ENCODE measurements at regions not wholly inside any gene's neighbourhood (a gene's known extent, or its start where the extent isn't known, plus 50 kb on each side); places are given as distances from the start of the nearest gene placed in this dataset.
A peak's percentile ranks its signal among the peaks of the same experiment; 100 is the strongest.

DNA sequence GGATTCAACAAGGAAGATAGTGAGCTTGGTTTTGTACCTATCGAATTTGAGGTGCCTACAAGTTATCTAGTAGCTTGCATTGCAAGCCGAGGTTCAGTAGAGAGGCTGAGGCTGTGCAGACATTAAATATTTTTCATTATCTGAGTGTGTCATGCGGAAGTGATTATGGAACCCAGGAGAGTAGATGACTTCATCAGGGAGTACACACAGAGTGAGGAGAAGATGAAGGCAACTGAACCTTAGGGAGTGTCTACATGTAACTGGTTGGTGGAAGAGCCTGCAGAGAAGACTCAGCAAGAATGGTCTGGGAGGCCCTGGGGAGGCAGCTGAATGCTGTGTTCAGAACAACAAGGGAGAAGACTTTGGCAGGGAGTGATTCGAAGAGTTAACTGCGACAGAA is 393.9 kb downstream of the ARHGEF28 start:
- POLR2A ChIA-PET = no interaction called here
- H3K4me3 Mint-ChIP-seq = no peak overlapping the region
- no peaks in the 10 kb centered on the region for H3K36me3 Mint-ChIP-seq
- peaks cover 9 to 48% (median 13%) of the 10 kb centered on the region in 5 donors for H3K27me3 Mint-ChIP-seq
- no peak overlapping the region for H3K27ac Mint-ChIP-seq
- no peak for ATAC-seq
- no peak for DNase-seq
- peaks cover 0 to 15% (median 0%) of the 10 kb centered on the region in 9 donors for H3K9me3 Mint-ChIP-seq
- no peaks in the 10 kb centered on the region for H3K4me1 Mint-ChIP-seq

DNA sequence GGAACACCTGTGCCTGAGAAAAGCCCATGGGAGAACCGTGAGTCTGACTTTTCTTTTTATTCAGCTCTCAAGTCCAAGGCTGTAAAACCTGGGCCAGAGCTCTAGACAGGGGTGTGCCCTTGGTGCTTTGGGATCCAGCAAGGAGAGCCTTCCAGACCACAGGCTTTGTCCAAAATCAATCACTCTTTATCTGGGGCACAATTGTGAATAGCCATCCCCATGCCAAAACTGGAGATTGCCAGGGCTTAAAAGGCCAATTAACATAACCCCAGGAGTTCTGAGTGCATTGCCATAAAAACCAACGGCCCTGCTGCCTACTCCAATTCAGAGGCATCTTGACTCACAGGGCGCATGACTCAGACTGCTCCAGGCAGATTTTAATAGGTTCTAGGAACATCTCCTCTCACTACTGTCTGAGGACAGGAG is 391.8 kb downstream of the ARHGEF28 start:
- Mint-ChIP-seq H3K4me3 (no peak overlapping the region), H3K27me3 (peaks cover 8 to 55% (median 11%) of the 10 kb centered on the region in 5 donors), H3K36me3 (no peaks in the 10 kb centered on the region), H3K9me3 (peaks cover 0 to 15% (median 0%) of the 10 kb centered on the region in 9 donors), H3K27ac (no peak overlapping the region), H3K4me1 (no peaks in the 10 kb centered on the region)
- DNase-seq (no peak), ATAC-seq (no peak)
- POLR2A ChIA-PET = no interaction called here

DNA sequence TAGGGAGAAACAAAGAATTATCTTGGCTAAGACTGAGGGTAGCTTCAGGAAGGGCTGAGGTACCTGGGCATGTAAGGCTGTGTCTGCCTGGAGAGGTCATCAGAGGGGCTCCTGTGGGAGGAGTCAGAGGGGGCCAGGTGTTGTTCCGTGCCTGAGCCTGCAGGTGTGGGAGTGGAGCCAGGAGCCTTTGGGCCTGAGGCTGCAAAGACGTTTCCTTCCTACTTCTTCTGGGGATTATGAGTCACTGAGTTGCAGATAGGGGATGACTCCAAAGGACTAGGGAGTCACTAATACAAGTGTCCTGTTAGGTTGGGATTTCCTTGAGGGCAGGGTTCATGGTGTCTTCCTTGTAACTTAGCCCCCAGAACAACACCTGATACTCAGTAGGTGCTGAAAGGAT is 391.1 kb downstream of the ARHGEF28 start:
- peak overlapping the region in 1 of 10 donors; percentile 4 for H3K27ac Mint-ChIP-seq
- no peak overlapping the region for H3K4me3 Mint-ChIP-seq
- peaks cover 0 to 15% (median 0%) of the 10 kb centered on the region in 9 donors for H3K9me3 Mint-ChIP-seq
- H3K36me3 Mint-ChIP-seq = no peaks in the 10 kb centered on the region
- POLR2A ChIA-PET = no interaction called here
- H3K4me1 Mint-ChIP-seq = no peaks in the 10 kb centered on the region
- DNase-seq = no peak
- H3K27me3 Mint-ChIP-seq = peaks cover 10 to 62% (median 10%) of the 10 kb centered on the region in 5 donors
- ATAC-seq = no peak

DNA sequence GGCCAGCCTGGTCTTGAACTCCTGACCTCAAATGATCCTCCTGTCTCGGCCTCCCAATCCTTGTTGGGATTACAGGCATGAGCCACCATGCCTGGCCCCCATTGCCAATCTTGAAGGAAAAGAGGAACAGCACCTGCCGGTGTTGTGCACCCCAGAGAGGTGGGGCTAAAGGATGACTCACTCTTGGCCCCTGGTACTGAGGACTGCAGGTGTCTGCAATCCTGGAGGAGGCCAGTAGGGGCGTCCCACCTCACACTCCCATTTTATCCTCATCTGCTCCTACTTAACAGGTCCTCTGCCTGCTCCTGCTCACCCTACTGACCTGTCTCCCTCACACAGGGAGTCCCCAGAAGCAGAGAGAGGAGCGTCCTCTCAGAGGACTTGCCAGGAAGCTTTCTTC is 390.4 kb downstream of the ARHGEF28 start:
- H3K27me3 Mint-ChIP-seq = peaks cover 10 to 70% (median 10%) of the 10 kb centered on the region in 5 donors
- no peak for DNase-seq
- no peak overlapping the region for H3K27ac Mint-ChIP-seq
- H3K4me3 Mint-ChIP-seq = no peak overlapping the region
- no peaks in the 10 kb centered on the region for H3K4me1 Mint-ChIP-seq
- POLR2A ChIA-PET = no interaction called here
- H3K36me3 Mint-ChIP-seq = no peaks in the 10 kb centered on the region
- H3K9me3 Mint-ChIP-seq = peaks cover 0 to 15% (median 0%) of the 10 kb centered on the region in 9 donors
- no peak for ATAC-seq

DNA sequence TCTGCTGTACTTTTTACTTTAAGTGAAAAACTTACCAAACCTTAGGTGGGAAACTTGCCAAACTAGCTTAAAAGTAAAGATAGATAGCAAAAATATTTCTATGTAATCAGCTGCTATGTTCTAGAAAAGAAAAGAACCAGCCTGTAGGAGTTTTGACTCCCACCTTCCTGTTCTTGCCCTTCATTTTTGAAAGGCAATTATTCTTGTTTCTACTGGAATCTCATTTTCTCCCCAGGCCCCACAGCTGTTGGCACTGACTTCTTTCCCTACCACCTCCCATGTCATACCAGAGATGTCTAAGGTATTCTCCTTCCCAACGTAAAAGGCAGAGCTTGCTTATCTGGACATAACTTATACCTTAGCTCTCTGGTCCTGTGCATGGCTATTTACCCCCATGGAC is 389.7 kb downstream of the ARHGEF28 start:
- Mint-ChIP-seq H3K27ac (no peak overlapping the region), H3K4me1 (no peaks in the 10 kb centered on the region), H3K27me3 (peaks cover 10 to 76% (median 10%) of the 10 kb centered on the region in 5 donors), H3K9me3 (peaks cover 0 to 15% (median 0%) of the 10 kb centered on the region in 9 donors), H3K4me3 (no peak overlapping the region), H3K36me3 (no peaks in the 10 kb centered on the region)
- DNase-seq (no peak), ATAC-seq (no peak)
- POLR2A ChIA-PET = no interaction called here

DNA sequence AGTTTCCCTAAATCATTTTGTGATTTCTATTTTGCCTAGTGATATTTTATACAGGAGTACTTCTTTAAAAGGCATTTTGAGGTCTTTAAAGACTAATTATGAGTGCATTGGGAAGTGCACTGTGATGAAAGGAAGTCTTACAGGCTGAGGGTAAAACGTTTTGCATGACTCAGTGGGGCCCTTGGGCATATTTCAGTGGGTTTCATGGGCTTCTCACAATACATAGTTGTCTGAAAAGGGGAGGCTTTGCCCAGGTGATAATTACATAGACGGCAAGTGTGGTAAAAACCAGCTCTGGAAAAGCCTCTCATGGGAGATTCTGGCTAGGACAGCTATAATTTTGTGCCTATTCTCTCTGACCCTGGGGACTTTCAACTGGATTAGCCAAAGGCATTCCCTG is 387.2 kb downstream of the ARHGEF28 start:
- Mint-ChIP-seq H3K9me3 (peaks cover 0 to 2% (median 0%) of the 10 kb centered on the region in 9 donors), H3K27me3 (peaks cover 11 to 62% (median 16%) of the 10 kb centered on the region in 5 donors), H3K4me1 (no peaks in the 10 kb centered on the region), H3K27ac (no peak overlapping the region), H3K4me3 (no peak overlapping the region), H3K36me3 (no peaks in the 10 kb centered on the region)
- no peak for DNase-seq
- ATAC-seq = no peak
- POLR2A ChIA-PET = no interaction called here

DNA sequence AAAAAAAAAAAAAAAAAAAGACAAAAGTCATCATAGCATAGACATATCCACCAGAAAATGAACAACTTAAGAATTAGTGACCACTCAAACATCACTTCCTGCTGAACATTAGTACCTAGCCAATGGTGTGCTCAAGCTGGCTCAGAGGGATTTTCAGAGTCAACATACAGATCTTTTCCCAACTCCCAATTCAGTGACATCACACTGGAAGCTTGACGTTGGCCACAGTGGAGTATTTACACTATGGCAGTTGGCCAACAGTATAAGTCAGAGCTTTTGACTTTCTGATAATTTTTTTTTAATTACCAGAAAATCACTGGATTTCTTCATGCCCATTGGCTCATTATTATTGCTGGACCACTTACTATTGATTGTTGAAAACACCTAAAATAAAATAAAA is 383.5 kb downstream of the ARHGEF28 start:
- Mint-ChIP-seq H3K9me3 (peaks cover 0 to 2% (median 0%) of the 10 kb centered on the region in 9 donors), H3K4me3 (no peak overlapping the region), H3K27ac (no peak overlapping the region), H3K4me1 (no peaks in the 10 kb centered on the region), H3K27me3 (peaks cover 7 to 59% (median 14%) of the 10 kb centered on the region in 5 donors), H3K36me3 (no peaks in the 10 kb centered on the region)
- POLR2A ChIA-PET = no interaction called here
- no peak for DNase-seq
- ATAC-seq = no peak

DNA sequence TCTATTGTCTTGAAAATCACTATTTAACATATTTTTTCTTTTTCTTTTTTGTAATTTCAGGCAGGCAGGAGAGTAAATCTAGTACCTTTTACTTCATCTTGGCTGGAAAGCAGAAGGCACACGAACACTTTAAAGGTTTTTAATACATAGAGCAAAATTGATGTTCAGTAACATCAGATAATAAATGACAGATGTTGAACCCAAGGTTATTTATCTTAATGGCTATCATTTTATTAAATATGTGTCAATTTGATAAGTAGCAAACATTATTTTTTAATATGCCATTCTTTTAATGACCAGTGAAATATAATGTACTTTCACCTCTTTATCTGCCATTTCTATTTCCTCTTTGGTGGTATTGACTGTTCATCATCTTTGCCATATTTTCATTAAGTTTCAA is 381.2 kb downstream of the ARHGEF28 start:
- no peaks in the 10 kb centered on the region for H3K4me1 Mint-ChIP-seq
- no peak overlapping the region for H3K27ac Mint-ChIP-seq
- peaks cover 5 to 40% (median 12%) of the 10 kb centered on the region in 5 donors for H3K27me3 Mint-ChIP-seq
- no peak for ATAC-seq
- H3K36me3 Mint-ChIP-seq = no peaks in the 10 kb centered on the region
- H3K9me3 Mint-ChIP-seq = peaks cover 0 to 3% (median 0%) of the 10 kb centered on the region in 9 donors
- no peak for DNase-seq
- no peak overlapping the region for H3K4me3 Mint-ChIP-seq
- POLR2A ChIA-PET = no interaction called here

DNA sequence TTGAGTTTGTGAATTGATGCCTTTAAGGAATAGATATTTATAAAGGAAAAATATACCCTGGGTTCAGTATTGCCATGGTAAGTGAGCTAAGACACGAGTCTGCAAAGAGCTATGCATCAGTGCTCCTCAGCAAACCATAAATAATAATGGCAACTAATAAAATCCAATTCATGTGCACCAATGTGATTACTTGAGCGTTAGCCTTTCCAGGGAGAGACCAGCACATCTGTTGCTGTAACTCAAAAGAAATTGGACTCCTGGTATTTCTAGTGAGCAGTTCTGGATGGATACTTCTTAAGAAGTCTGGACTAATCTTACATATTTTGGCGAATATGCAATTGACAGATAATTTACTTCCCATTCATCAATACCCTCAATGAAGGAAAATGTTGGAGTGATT is 373.3 kb downstream of the ARHGEF28 start:
- Mint-ChIP-seq H3K9me3 (peaks cover 0 to 7% (median 3%) of the 10 kb centered on the region in 9 donors), H3K27ac (no peak overlapping the region), H3K36me3 (peaks cover 0 to 5% (median 0%) of the 10 kb centered on the region in 3 donors), H3K4me1 (no peaks in the 10 kb centered on the region), H3K4me3 (no peak overlapping the region), H3K27me3 (peaks cover 0 to 5% (median 2%) of the 10 kb centered on the region in 5 donors)
- POLR2A ChIA-PET = no interaction called here
- DNase-seq (no peak), ATAC-seq (no peak)

DNA sequence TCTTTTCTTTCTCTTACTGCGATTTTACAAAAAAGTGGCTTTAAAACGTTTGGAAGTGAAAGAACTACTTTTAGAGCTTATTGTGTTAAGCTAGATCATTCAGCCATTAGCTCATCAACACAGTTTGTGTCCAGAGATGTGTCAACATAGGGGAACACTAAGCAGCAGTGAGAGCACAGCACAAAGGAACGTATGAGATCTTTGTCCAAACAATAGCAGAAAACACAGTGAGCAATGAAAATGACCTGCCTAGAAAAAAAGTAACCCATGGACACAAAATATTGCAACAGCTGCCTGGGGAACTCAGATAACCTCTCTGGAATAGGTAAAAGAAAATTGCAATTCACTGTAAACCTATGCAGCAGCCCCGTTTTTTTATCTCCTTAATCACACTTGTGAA is 372.5 kb downstream of the ARHGEF28 start:
- no peak for DNase-seq
- peaks cover 0 to 8% (median 3%) of the 10 kb centered on the region in 3 donors for H3K36me3 Mint-ChIP-seq
- H3K27me3 Mint-ChIP-seq = peaks cover 2 to 6% (median 3%) of the 10 kb centered on the region in 5 donors
- POLR2A ChIA-PET = no interaction called here
- ATAC-seq = no peak
- no peak overlapping the region for H3K4me3 Mint-ChIP-seq
- H3K9me3 Mint-ChIP-seq = peaks cover 0 to 12% (median 6%) of the 10 kb centered on the region in 9 donors
- no peak overlapping the region for H3K27ac Mint-ChIP-seq
- no peaks in the 10 kb centered on the region for H3K4me1 Mint-ChIP-seq

DNA sequence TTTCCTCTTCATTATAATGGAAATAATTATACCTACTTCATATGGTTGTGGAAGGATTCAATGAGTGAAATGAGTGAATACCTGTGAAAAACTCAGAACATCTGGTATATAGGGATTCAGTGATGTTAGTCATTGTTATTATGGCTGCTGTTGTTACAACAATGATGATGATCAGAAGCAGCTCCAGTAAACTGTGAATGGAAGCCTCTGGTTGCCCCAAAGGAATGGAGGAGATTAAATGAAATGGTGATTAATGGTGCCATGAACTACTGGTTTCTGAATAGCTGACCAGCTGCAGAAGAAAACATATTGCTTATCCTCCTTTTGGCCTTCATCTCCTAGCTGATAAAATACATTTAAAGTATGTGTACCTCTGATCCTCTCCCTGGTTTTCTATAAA is 372.0 kb downstream of the ARHGEF28 start:
- no peak overlapping the region for H3K27ac Mint-ChIP-seq
- no peaks in the 10 kb centered on the region for H3K4me1 Mint-ChIP-seq
- DNase-seq (no peak), ATAC-seq (no peak)
- peaks cover 0 to 14% (median 7%) of the 10 kb centered on the region in 9 donors for H3K9me3 Mint-ChIP-seq
- POLR2A ChIA-PET = no interaction called here
- peaks cover 0 to 10% (median 3%) of the 10 kb centered on the region in 3 donors for H3K36me3 Mint-ChIP-seq
- no peak overlapping the region for H3K4me3 Mint-ChIP-seq
- H3K27me3 Mint-ChIP-seq = peaks cover 2 to 11% (median 5%) of the 10 kb centered on the region in 5 donors

DNA sequence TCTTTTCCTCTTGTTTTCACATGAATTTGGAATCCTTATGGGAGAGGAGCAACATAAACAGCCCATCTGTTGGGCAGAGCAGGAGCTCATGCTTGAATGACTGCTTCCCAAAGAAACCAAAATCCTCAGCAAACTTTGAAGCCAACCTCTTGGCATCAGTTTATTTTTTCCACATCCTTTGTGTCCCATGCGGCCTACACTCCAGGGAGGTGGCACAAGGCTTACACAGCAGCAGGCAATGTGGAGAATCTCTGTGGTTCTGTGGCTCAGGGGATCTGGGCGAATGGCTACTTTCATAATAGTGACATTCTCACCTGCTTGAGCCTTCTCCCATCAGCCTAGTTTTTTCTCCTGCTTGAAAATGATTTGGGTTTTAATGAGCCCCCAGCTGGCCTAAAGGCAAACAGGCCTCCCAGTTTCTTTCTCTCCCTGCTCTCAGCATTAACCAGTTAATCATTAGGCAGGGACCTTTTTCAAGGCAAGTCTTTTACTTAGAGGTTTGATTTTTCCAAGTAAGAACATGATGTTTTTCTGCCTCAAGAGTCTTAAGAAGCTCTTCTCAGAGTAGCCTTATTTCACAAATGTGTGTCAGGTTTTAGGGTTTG is 370.3 kb downstream of the ARHGEF28 start:
- no peaks in the 10 kb centered on the region for H3K4me1 Mint-ChIP-seq
- POLR2A ChIA-PET = no interaction called here
- peaks cover 5 to 28% (median 13%) of the 10 kb centered on the region in 5 donors for H3K27me3 Mint-ChIP-seq
- H3K36me3 Mint-ChIP-seq = peaks cover 0 to 10% (median 3%) of the 10 kb centered on the region in 3 donors
- H3K9me3 Mint-ChIP-seq = peaks cover 0 to 14% (median 7%) of the 10 kb centered on the region in 9 donors
- no peak overlapping the region for H3K27ac Mint-ChIP-seq
- DNase-seq (no peak), ATAC-seq (no peak)
- no peak overlapping the region for H3K4me3 Mint-ChIP-seq

DNA sequence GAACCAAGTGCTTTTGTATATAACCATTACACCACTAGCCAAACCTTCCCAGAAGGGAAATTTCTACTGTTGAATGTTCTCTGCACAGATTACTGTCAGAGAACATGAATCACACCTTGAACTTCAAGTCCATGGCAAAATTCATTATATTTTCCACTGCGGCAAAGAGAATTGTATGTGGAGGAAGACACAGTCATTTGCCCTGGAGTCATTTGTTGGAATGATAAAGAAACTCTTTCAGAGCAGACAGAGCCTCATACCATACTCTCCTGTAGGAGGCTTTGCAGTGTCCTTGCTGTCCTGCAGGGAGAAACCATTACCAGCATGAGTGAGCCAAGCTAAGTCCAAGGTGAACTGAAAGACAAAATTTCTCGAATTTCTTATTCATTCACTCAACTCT is 369.0 kb downstream of the ARHGEF28 start:
- POLR2A ChIA-PET = no interaction called here
- H3K36me3 Mint-ChIP-seq = peaks cover 0 to 10% (median 3%) of the 10 kb centered on the region in 3 donors
- H3K4me3 Mint-ChIP-seq = no peak overlapping the region
- H3K27ac Mint-ChIP-seq = no peak overlapping the region
- peaks cover 3 to 34% (median 16%) of the 10 kb centered on the region in 5 donors for H3K27me3 Mint-ChIP-seq
- peaks cover 0 to 14% (median 7%) of the 10 kb centered on the region in 9 donors for H3K9me3 Mint-ChIP-seq
- ATAC-seq (no peak), DNase-seq (no peak)
- H3K4me1 Mint-ChIP-seq = no peaks in the 10 kb centered on the region

Data from naive thymus-derived CD8-positive, alpha-beta T cell (primary cell).